K562 (cell line): ENCODE measurements at regions not wholly inside any gene's neighbourhood (a gene's known extent, or its start where the extent isn't known, plus 50 kb on each side); places are given as distances from the start of the nearest gene placed in this dataset.

Source experiments
- DIDO1 ChIP-seq: fragments of 450-650 bp; IDR thresholded peaks from 2 replicates; pipeline ENCODE4 v1.6.1; 2016; ENCODE audit warnings: low read depth, missing biosample characterization, missing genetic modification characterization
- EZH2 ChIP-seq: IDR thresholded peaks from 2 replicates; pipeline ENCODE4 v1.6.1; 2012; ENCODE audit warnings: low read depth, mild to moderate bottlenecking, inconsistent platforms, low read length, borderline replicate concordance
- HDAC6 ChIP-seq: IDR thresholded peaks from 2 replicates; pipeline ENCODE4 v1.6.1; 2012; ENCODE audit warnings: low read depth, mild to moderate bottlenecking, control low read depth, inconsistent platforms, low read length, moderate library complexity
- HMGXB4 ChIP-seq: sonication (generic); formaldehyde crosslinking; IDR thresholded peaks from 2 replicates; pipeline ENCODE4 v1.8.1; 2023; ENCODE audit warnings: mild to moderate bottlenecking, missing genetic modification reagents
- JUN ChIP-seq, 2 experiments: sonication (generic) in 1 of 2; formaldehyde crosslinking in 1 of 2; IDR thresholded peaks; 2 replicates each; pipeline versions ENCODE4 v1.6.1 to v1.8.0; 2012 to 2022; ENCODE audit warnings: borderline replicate concordance in 2 of 2, mild to moderate bottlenecking in 2 of 2, improper control_type of control experiment in 1 of 2, low read depth in 1 of 2, low read length in 1 of 2, missing genetic modification reagents in 1 of 2
- NEUROD1 ChIP-seq: fragments of 150-350 bp; IDR thresholded peaks from 2 replicates; pipeline ENCODE4 v1.6.1; 2014; ENCODE audit warnings: borderline replicate concordance, low read length, low read depth; ENCODE audit not compliant: partially characterized antibody
- PTRF ChIP-seq: fragments of 450-650 bp; IDR thresholded peaks from 2 replicates; pipeline ENCODE4 v1.6.1; 2016; ENCODE audit warnings: mild to moderate bottlenecking, missing genetic modification characterization, missing compliant biosample characterization
- RAD21 ChIP-seq, 2 experiments: fragments of 250-450 bp in 1 of 2; fragments of 450-650 bp in 1 of 2; sonication (Bioruptor Pico) in 1 of 2; formaldehyde crosslinking in 1 of 2; IDR thresholded peaks in 1 of 2; conservative IDR thresholded peaks in 1 of 2; 2 replicates each; pipeline versions ENCODE4 v1.4.0 to v1.8.0; 2020 to 2022; ENCODE audit warnings: mild to moderate bottlenecking in 2 of 2, moderate library complexity in 1 of 2
- RAD51 ChIP-seq: fragments of 450-650 bp; IDR thresholded peaks from 2 replicates; pipeline ENCODE4 v1.7.1; 2016; ENCODE audit warnings: low read depth, mild to moderate bottlenecking, borderline replicate concordance
- ZNF121 ChIP-seq: sonication (generic); formaldehyde crosslinking; conservative IDR thresholded peaks from 2 replicates; pipeline ENCODE4 v1.8.0; 2022; ENCODE audit warnings: missing genetic modification reagents
- TF ChIP-seq, protein P1 (sequence below), 3 experiments: IDR thresholded peaks in 2 of 3; conservative IDR thresholded peaks in 1 of 3; 2 replicates each; pipeline ENCODE4 v1.5.1; 2011 to 2012; ENCODE audit warnings: low read length in 3 of 3, mild to moderate bottlenecking in 3 of 3, control low read depth in 2 of 3, improper control_type of control experiment in 1 of 3, inconsistent platforms in 1 of 3, low read depth in 1 of 3, mixed read lengths in 1 of 3, moderate library complexity in 1 of 3; ENCODE audit not compliant: insufficient read depth in 2 of 3
- TF ChIP-seq, protein P2 (sequence below): sonication (generic); formaldehyde crosslinking; IDR thresholded peaks from 2 replicates; pipeline ENCODE4 v1.8.0; 2022; ENCODE audit warnings: missing genetic modification reagents, mild to moderate bottlenecking, borderline replicate concordance

GRCh38 chr4:115272185-115272584 lies 158.8 kb upstream of the NDST4 start:
- TF ChIP-seq, protein P1, sequence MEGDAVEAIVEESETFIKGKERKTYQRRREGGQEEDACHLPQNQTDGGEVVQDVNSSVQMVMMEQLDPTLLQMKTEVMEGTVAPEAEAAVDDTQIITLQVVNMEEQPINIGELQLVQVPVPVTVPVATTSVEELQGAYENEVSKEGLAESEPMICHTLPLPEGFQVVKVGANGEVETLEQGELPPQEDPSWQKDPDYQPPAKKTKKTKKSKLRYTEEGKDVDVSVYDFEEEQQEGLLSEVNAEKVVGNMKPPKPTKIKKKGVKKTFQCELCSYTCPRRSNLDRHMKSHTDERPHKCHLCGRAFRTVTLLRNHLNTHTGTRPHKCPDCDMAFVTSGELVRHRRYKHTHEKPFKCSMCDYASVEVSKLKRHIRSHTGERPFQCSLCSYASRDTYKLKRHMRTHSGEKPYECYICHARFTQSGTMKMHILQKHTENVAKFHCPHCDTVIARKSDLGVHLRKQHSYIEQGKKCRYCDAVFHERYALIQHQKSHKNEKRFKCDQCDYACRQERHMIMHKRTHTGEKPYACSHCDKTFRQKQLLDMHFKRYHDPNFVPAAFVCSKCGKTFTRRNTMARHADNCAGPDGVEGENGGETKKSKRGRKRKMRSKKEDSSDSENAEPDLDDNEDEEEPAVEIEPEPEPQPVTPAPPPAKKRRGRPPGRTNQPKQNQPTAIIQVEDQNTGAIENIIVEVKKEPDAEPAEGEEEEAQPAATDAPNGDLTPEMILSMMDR (IDR thresholded peaks at IDR 0.05 in 2 of 3, conservative IDR thresholded peaks at IDR 0.05 in 1 of 3; ENCODE audit: insufficient read depth in 2 of 3, low read depth in 1 of 3, low read length in 3 of 3), result no peak
- TF ChIP-seq HMGXB4, result no peak
- no peak for TF ChIP-seq RAD51
- TF ChIP-seq, protein P2, sequence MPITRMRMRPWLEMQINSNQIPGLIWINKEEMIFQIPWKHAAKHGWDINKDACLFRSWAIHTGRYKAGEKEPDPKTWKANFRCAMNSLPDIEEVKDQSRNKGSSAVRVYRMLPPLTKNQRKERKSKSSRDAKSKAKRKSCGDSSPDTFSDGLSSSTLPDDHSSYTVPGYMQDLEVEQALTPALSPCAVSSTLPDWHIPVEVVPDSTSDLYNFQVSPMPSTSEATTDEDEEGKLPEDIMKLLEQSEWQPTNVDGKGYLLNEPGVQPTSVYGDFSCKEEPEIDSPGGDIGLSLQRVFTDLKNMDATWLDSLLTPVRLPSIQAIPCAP (CRISPR knock-in tag), result no peak
- no peak for TF ChIP-seq HDAC6
- no peak for TF ChIP-seq DIDO1 (tag)
- TF ChIP-seq PTRF (tag), result no peak
- no peak for TF ChIP-seq RAD21 (CRISPR knock-in tag; conservative IDR thresholded peaks at IDR 0.05 in 1 of 2, IDR thresholded peaks at IDR 0.05 in 1 of 2)
- TF ChIP-seq ZNF121 (CRISPR knock-in tag), result no peak
- TF ChIP-seq EZH2, result no peak
- no peak for TF ChIP-seq JUN (IDR thresholded peaks at IDR 0.05; ENCODE audit: borderline replicate concordance, low read depth, low read length)
- no peak for TF ChIP-seq JUN (CRISPR knock-in tag; IDR thresholded peaks at IDR 0.05; ENCODE audit: borderline replicate concordance)
- no peak for TF ChIP-seq NEUROD1
